HuH-7.5 (cell line): ENCODE measurements at regions not wholly inside any gene's neighbourhood (a gene's known extent, or its start where the extent isn't known, plus 50 kb on each side); places are given as distances from the start of the nearest gene placed in this dataset.
A peak's percentile ranks its signal among the peaks of the same experiment; 100 is the strongest.

Source experiments
- DNase-seq: peaks from one replicate; pipeline ENCODE4 v3.0.0; 2011; ENCODE audit warnings: low spot score

DNA sequence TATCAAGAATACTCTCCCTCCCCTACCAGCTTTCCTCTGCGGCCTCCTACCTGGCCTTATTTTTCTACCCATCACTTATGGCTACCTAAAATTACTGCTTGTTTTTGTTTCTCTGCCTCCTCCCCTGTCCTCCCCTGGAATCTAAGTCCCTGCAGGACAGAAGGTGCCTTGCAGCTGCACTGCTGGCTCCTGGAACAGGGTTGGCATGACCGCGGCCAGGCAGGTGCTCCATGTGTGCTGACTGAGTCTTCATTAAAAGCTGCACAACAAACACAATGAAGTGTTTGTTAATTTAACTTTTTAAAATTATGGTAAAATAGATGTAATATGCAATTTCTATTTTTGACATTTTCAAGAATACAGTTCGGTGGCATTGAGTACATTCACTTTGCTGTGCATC lies 171.9 kb upstream of the FHL2 start:
- no peak for DNase-seq

DNA sequence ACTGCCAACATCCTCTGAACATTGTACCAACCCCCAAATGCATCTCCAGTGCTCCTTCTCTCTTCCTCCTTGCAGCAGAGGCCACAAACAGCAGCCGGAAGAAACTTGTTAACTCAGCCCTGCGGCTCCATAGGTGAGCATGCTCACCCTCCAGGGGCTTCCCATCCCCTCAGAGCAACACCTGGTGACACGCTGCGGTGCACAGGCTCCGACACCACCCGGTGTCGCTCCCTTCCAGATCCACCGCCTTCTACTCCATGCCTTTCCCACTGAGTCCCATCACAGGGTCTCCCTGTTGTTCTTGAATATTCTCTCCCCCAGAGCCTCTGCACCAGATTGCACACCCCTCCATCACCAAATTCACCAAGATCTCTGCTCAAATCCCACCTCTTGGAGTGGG lies 171.5 kb upstream of the FHL2 start:
- DNase-seq: no peak

DNA sequence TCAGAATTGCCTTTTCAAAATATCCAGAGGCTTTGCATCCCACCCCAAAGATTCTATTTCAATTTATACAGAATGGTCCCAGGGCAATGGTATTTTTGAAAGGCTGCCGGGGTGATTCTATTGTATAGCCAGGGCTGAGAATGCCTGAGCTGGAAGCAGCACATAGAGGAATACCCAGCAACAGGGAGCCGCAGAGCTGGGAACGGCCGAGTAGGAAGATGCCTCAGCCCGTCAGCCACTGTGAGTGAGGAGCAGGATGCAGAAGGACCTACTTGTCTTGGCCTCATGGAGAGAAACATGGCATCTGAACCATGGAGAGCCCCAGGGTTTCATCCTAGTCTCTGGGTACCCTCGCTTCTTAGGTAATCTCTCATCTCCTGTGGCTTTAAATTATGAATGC lies 170.8 kb upstream of the FHL2 start:
- no peak for DNase-seq

DNA sequence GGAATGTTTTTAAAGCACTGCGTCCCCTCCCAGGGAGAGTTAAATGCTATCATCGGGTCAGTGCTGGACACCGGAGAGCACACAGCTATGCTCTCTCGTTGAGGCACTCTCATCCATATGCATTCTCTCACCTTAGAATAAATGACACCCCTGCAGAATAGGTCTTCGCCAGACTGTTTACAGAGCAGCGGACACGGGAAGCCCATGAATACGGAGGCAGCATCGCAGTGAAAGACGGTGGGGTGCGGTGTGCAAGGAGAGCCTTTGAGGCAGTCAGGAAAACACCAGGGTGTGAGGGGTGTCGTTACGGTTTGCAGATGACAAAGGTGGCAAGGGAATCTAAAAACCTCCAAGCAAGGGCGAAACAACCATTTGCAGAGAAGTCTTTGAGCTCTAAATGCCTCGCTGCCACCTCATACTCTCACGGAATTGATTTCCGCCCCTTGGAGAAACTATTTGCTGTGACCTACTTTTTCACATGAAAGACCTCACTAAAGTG lies 169.2 kb upstream of the FHL2 start:
- DNase-seq: no peak

DNA sequence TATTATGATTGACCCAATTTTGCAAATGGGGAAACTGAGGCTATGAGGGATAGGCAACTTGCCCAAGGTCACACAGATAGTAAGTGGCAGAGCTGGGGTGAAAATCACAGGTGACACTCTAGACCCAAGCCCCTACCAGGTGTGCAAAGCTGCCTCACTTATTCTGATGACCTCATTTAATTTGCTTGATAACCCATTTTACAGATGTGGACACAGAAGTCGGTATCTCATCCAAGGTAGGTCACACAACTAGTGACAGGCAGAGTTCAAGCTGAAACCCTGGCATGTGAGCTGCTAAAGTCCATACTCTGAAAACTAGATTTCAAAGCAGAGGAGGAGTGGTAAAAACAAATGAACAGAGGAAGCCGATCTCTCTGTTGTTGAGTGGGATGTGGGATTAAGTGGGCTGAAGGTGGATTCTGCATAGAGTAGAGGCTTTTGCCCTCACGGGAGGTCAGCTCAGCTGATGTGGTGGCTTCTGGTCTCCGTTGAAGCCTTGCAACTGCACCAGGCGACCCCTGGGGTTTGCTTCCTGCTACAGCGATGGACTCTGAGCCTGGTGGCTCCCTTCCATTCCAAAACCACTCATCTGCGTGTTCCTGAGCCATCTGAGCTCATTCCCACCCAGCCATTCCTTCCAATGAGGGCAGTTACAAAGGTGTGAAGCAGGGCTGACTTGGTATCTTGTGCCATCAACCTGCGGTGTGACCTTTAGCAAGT lies 164.3 kb upstream of the FHL2 start:
- DNase-seq: no peak

DNA sequence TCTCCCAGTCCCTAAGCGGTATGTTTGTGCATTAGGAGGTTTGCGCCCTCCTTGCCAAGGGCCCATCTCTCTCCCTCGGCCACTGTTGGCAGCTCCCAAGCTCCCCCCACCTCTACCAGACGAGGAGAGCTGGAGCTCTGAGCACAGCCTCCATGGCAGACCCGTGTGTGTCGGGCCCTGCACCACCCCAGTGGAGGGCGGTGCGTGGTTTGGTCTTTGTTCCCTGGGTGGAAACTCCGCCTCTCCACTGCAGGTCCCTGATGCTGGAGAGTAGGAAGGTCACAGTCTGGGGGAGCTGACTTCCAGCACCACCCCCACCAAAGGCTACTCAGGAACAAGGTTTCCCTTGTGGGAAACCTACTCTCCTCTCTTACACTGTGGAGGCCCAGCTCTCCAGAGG lies 162.6 kb upstream of the FHL2 start:
- DNase-seq: no peak

DNA sequence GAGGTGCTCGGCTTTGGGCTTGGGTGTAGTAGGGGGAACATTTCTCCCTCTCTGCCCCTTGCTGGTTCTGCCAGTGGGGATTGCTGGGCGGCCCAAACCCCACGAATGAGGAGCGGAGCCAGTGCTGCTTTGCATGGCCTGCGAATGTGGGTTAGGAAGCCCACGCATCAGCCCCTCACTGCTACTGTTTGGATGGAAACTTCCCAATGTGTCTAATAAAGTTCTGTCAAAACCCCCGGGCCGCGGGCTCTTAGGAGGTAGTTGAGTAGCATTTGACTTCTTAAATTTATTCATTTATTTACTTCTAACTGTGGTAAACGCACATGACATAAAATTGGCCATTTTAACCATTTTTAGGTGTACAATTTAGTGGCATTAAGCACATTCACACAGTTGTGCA lies 161.3 kb upstream of the FHL2 start:
- no peak for DNase-seq

DNA sequence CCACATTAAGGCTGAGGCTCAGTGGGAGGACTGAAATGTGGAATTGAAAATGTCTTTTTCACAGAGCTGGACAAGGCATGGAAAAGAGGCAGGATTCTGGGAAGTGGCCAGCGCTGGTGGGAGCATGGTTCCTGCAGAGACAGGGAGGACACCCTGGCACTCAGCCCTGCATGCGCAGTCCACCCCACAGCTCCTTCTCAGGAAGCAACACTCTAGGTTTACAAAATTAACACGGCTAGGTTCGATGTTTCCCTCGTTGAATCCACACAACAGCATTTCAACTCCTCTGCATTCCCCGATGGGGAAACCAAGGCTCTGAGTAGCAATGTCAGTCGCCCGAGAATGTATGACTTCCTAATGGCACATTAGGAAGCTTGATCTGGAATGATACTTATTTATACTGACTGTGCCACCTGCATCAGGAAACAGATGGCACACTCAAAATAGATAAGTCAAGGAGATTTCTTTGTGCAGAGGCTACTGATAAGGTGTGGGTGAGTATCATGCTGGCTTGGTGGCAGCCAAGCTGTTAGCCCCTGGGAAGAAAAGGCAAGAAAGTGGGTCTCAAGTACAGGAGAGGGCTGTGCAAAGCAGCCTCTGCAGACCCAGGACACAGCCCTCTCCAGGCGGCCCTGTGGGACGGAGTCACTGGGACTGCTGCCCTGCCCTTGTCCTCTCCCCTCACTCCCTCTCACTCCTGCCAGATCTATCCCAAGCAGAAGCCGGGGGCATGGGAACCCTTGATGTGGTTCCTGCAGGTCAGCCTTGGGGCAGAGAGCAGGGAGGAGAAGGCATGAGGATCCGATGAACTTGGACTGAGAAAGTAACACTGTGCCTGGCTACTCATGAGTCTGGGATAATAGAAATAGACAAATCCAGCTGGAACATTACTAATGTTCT lies 158.4 kb upstream of the FHL2 start:
- no peak for DNase-seq

DNA sequence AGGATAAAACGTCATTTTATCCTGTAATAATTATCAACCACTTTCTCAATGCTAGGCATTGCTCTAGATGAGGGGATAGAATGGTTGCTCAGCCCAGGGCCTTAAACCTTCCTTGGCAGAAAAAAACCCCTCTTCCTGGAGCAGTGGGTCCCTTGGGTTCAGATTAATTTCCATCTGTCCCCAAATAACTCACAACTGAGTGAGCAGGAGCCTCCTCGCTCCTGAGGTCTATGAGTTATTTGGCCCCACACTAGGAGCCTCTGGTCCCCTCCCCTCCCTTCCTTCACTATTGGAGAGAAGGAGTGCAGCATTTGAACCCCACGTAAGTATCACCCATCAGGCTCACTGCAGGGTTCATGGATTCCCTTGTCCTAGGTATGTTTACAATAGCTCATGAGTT lies 157.5 kb upstream of the FHL2 start:
- no peak for DNase-seq

DNA sequence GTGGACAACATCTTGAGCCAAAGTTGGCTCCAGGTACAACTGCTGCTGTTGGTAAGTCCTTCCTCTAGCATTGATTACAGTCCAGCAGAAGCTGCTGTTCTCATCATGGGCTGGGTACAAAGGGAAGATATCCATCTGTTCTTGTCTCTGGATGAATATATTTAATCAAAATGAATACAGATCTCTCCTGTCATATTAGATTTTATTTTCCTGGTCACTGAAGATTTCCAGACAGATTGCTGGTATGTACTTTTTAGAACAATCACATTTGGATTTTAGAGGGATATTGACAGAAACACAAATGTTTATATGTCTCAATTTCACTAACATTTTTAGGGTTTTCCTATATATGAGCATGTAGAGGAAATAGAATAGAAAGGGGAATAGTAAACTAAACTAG lies 155.4 kb upstream of the FHL2 start:
- no peak for DNase-seq

DNA sequence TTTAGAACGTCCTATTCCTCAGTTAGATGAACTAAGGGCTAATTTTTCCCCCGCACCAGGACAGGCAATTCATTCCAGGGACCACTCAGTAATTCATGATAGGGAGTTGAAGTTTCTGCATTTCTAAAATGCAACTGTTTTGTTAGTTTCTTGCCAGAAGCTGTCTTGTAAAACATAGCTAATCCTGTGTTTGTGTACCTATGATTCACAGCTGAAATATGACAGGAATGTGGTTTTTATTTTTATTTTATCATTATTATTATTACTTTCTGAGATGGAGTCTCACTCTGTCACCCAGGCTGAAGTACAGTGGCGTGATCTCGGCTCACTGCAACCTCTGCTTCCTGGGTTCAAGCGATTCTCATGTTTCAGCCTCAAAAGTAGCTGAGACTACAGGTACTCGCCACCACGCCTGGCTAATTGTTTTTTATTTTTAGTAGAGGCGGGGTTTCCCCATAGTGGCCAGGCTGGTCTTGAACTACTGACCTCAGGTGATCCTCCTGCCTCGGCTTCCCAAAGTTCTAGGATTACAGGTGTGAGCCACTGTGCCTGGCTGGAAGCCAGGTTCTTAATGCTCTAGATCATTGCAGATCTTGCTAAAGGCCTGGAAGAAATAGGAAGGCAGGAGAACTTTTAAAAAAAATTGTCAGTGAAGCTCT lies 154.8 kb upstream of the FHL2 start:
- no peak for DNase-seq

DNA sequence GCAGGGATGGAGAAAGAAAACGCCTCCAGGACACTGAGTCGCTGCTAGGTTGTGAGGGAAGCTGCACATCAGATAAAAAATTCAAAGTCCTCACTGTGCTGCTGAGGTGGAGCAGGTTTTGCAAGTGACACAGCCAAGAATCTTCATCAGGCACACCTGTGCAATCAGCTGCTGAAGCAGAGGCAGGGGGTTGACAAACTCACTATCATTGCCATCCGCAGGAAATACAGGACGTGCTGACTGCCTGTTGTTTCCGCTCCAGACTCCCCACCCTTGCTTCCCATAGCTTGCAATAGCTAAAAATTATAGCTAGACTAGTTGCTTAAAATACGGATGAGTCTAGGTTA lies 147.8 kb upstream of the FHL2 start:
- DNase-seq: no peak

DNA sequence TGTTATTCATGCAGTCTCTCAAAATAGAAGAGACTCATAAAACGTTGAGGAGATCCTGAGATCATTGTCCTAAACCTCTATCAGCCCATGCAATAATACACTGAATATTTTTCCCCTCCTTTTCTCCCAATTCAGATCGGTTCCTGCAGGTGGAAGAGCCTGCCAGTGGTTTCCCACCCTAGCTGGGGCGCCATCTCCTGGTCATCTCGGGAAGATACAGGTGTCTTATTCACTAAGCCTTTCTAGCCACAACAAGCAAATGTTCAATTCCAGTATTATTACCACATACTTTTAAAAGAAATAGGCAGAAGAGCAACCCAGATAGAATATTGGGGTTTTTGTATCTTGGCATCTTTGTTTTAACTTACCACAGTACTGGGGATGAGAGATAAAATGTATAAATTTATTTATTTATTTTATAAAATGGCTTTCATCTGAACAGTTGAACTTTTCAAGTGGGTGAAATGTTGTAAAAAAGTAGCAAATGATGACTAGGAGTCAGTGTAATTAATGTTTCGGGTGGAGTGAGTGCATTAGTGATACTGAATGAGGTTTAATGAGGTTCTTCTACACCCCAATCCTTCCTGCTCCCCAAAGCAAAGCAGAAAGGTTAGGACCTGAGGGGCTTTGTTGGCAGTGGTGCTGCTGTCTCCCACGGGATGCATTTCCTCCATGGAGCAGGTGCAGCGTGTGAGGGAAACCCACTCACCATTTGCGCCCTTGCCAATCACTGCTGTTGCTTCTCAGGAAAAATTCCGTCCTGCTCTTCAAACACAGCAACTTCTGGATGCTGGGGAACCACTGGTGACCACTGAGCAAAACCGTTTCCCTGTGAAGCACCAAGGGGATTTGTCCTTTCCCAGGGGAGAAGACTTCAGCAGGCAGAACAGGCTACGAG lies 147.1 kb upstream of the FHL2 start:
- peak; percentile 57 for DNase-seq

DNA sequence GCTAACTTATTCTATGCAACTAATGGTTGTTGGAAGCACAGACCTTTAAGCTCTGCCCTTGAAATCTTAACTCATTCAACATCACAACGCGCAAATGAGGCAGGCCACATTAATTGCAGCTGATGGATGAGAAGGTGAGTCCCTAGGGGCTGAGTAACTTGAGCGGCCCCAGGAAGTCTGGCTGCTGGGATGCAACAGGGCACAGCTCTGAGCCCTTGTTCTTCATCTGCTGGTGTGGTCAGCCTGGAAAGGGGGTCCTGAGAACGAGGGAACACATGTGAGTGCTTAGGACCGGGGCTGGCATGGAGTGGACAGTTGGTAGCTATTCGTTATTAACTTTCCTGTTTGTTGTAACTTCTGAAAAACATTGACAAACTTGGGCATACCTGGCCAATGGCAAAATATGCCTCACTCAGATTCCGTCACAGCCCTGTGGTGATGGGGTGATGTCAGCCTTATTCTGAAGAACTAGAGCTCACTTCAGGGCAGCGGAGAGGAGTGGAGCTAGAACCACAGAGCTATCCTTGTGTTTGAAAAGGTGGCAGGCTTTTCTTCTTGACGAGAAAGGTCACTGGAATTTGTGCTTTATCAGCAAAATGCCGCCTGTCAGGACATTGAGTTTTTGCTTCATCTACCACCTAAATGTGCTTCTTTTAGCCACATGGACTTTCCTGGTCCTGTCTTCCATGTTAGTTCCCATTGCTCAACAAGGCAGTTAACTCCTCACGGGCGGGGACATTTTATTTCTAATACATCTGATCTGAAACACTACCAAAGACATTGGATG lies 145.9 kb upstream of the FHL2 start:
- DNase-seq: no peak

DNA sequence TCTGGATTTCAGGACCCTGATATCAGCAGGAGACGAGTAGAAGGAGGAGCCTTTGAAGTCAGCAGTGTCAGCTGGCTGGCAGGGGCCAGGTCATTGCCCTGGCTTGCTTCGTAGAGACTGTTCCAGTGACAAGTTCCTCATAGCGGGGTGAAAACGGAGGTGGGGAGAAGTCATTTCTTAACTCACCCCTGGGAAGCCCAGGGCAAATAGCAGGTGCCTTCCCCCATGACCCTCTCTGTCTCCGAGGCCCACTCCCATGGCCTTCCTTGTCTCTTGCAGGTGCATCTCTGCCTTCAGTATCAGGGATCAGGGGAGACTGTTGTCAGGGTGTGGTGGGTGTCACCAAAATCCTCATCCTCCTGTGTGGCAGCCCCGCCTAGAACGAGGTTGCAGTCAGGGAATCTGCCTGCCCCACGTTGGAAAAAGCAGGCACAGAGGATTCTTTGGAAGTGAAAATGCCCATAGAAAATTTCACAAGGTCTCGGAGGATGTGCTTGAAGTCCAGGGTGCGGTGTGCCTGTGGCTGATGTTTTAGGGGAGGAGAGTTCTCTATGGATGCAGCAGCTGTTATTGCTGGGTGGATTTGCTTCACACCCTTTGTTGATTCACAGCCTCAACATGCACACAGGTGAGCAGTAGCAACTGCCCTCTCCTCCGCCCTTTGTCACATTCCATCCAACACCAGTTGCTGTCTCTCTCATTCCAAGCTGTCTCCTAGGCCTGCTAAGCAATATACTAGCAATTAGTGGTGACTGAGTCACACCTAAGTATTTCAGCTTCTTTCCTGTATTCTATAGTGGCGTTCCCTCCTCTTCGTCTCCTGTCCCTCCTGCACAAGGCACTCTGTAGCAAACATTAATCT lies 142.6 kb upstream of the FHL2 start:
- no peak for DNase-seq

DNA sequence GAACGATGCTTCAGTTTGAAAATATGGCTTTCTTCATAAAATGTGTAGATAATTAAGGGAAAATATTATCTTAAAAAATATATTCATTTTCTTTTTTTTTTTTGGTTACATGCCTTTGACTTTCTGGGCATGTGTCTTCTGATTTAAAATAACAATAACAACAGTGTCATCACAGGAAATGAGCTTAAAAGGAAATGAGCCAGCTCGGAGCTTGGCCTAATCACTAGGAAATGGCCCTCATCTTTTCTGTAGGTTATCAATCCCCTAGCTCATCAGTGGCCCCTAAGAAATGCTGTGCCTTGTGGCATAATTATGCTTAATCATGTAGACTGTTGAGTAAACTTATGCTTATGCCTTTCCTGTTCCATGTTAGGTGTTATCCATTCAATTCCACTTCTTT lies 141.8 kb upstream of the FHL2 start:
- no peak for DNase-seq

DNA sequence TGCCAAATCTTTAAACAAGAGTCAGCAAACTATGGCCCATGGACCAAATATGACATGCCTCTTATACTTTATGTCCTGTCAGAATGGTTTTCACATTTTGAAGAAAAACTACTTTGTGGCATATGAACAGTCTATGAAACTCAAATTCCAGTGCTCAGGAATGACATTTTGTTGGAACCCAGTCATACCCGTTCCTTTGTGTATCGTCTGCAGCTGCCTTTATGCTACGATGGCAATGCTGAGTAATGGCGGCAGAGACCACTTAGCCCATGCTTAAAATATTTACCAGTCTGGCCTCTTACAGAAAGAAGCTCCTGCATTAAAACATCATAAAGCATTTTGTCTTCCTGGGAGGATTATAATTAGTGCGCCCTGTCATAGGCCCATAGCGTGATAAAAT lies 140.5 kb upstream of the FHL2 start:
- no peak for DNase-seq

DNA sequence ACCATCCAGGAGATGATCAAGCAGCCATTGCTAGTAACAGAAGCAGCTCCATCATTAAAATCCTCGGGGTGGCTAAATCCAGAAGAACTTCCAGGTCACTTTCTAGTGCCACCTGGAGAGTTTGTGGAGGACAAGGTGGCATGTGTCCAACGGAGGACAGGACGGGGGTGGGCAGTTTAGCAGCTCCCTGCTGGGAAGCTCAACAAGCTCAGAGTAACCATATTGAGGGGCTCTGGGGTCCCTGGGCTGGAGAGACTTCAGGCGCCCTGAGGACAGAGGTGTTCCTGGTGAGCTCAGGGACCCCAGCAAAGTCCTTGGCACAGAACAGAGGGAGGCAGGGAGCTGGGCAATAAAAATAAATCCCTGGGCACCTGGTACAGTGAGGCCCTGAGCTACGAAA lies 140.0 kb upstream of the FHL2 start:
- DNase-seq: no peak

DNA sequence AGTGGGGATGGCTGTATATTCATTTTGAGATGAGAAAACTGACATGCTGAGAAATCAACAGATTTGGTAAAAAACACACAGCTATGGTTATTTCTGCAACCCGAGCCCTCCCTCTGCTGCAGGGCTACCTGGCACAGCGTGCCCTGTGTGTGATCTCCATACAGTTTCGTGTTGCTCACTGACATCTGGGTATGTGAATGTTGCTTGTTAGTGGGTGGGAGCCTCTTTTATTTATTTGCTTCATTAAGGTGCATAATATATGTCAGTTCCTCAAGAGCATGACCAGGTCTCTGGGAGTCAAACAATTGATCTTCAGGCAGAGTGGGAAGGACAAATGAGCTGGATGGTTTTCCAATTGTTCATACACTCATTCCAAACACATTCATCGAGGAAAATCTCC lies 139.1 kb upstream of the FHL2 start:
- DNase-seq: no peak

DNA sequence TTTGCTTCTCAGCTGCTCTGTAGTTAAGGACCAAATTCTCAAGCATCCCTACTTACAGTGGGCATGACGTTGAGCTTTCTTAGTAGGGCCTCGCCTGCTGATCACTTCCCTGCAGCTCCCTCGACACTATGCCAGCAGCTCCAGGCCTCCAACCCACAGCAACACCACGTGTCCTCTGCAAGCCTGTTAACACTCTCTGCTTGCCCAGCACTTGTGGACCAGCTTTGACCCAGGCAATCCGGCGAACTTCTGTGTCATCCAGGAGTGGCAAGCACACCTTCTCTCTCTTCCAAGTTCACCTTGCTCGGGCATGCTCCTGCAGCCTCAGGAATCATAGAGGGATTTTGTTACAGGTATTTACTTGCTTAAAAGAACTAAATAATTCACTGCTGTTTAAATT lies 138.6 kb upstream of the FHL2 start:
- DNase-seq: no peak
